Mesothelial cell of epicardium (in vitro differentiated cells): ENCODE measurements at regions not wholly inside any gene's neighbourhood (a gene's known extent, or its start where the extent isn't known, plus 50 kb on each side); places are given as distances from the start of the nearest gene placed in this dataset.
"Not testable (repeated sequence)": the region's sequence is repeated elsewhere in the genome, so short reads cannot be mapped to it uniquely, and the experiment has no call there.

Experiments used
- DNase-seq, 2 experiments: peaks; one replicate each; pipeline ENCODE4 v3.0.0; 2021; ENCODE audit warnings: low spot score in 2 of 2; ENCODE audit not compliant: unreplicated experiment in 2 of 2
- H3K27ac Mint-ChIP-seq: 2 replicates; pipeline ENCODE4 v1.8.0; 2021; ENCODE audit warnings: mixed read lengths
- H3K27me3 Mint-ChIP-seq: 2 replicates; pipeline ENCODE4 v1.8.0; 2021; ENCODE audit warnings: low read depth, mixed read lengths
- H3K36me3 Mint-ChIP-seq: 2 replicates; pipeline ENCODE4 v1.8.0; 2021; ENCODE audit warnings: mixed read lengths
- H3K4me1 Mint-ChIP-seq: 2 replicates; pipeline ENCODE4 v1.8.0; 2021; ENCODE audit warnings: mixed read lengths
- H3K4me3 Mint-ChIP-seq: 2 replicates; pipeline ENCODE4 v1.8.0; 2021; ENCODE audit warnings: mild to moderate bottlenecking, moderate library complexity, mixed read lengths
- H3K9me3 Mint-ChIP-seq: 2 replicates; pipeline ENCODE4 v1.8.0; 2021; ENCODE audit warnings: mixed read lengths
- CTCF ChIP-seq: fragments of 200-600 bp; sonication (generic); IDR thresholded peaks from one replicate; pipeline ENCODE4 v1.5.0; 2021; ENCODE audit warnings: antibody characterized with exemption; ENCODE audit not compliant: unreplicated experiment

DNA sequence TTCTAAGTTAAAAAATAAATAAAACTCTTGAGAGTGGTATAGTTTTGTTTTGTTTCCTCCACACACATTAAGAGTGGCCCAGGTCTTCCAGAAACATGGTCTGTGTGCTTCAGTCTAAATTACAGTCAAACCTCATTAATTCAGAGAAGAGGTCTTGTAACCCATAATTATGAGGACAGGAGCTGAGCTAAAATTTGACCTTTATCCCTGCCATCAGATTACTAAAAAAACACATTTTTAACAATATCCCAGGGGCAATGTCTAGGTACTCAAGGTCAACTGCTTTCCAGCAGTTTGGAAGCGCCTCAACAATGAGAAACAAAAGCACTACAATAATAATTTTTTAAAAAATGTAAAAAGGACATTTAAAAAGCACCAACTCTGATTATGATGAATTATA, 184.1 kb upstream of the PFKP start:
- Mint-ChIP-seq H3K27ac (no peak overlapping the region), H3K9me3 (no peaks in the 10 kb centered on the region), H3K36me3 (no peaks in the 10 kb centered on the region), H3K4me1 (peaks cover 5% of the 10 kb centered on the region), H3K4me3 (no peak overlapping the region), H3K27me3 (peaks cover 76% of the 10 kb centered on the region)
- DNase-seq, result no peak
- no peak for TF ChIP-seq CTCF

- no peak overlapping the region for H3K4me3 Mint-ChIP-seq
- no peaks in the 10 kb centered on the region for H3K36me3 Mint-ChIP-seq
- no peaks in the 10 kb centered on the region for H3K9me3 Mint-ChIP-seq
- no peak for DNase-seq
- TF ChIP-seq CTCF, result no peak
- peaks cover 76% of the 10 kb centered on the region for H3K27me3 Mint-ChIP-seq
- H3K27ac Mint-ChIP-seq, result no peak overlapping the region
- H3K4me1 Mint-ChIP-seq, result peaks cover 5% of the 10 kb centered on the region
Observed at GRCh38 chr10:2882628-2883027, 184.7 kb upstream of the PFKP start.

GRCh38 chr10:2881720-2882620, 185.4 kb upstream of the PFKP start:
- H3K4me3 Mint-ChIP-seq, result no peak overlapping the region

DNA sequence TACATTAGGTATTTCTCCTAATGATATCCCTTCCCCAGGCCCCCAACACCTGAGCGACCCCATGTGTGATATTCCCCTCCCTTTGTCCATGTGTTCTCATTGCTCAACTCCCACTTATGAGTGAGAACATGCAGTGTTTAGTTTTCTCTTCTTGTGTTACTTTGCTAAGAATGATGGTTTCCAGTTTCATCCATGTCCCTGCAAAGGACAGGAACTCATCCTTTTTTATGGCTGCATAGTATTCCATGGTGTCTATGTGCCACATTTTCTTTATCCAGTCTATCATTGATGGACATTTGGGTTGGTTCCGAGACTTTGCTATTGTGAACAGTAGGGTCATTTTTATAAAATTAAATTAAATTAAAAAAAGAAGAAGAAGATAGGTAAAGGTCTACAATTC, 187.3 kb upstream of the PFKP start:
- not testable (repeated sequence) for H3K27ac Mint-ChIP-seq, DNase-seq, H3K36me3 Mint-ChIP-seq, H3K4me1 Mint-ChIP-seq, H3K9me3 Mint-ChIP-seq, H3K4me3 Mint-ChIP-seq
- peaks cover 54% of the 10 kb centered on the region for H3K27me3 Mint-ChIP-seq

More at GRCh38 chr10:2881720-2882620, 185.4 kb upstream of the PFKP start:
- TF ChIP-seq CTCF, result no peak
- no peak for DNase-seq
- Mint-ChIP-seq H3K27ac (no peak overlapping the region), H3K27me3 (peaks cover 72% of the 10 kb centered on the region), H3K9me3 (no peaks in the 10 kb centered on the region), H3K4me1 (peaks cover 5% of the 10 kb centered on the region), H3K36me3 (no peaks in the 10 kb centered on the region)

DNA sequence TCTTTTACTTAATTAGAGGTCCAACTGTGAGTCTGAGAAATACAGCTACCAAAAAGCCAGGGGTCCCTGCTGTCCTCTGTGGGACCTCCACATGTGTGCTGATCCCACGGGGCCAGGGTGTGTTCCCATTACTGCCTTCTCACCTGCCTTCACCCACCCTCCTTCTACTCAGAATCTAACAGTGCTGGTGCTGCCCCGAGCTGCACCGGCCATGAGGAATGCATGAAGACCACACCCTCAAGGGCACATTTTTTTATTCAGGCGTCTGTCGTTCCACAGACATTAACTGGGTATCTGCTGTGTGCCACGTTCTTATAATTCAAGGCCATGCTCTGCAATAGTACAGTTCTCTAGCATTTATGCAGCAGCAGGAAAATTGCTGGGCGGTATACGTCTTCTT, 188.5 kb upstream of the PFKP start:
- Mint-ChIP-seq H3K27me3 (peaks cover 51% of the 10 kb centered on the region), H3K4me1 (peaks cover 5% of the 10 kb centered on the region), H3K27ac (no peak overlapping the region), H3K36me3 (no peaks in the 10 kb centered on the region), H3K4me3 (no peak overlapping the region), H3K9me3 (no peaks in the 10 kb centered on the region)
- TF ChIP-seq CTCF, result no peak
- no peak for DNase-seq

GRCh38 chr10:2876032-2876431, 191.3 kb upstream of the PFKP start:
- Mint-ChIP-seq H3K36me3 (no peaks in the 10 kb centered on the region), H3K27ac (no peak overlapping the region), H3K9me3 (no peaks in the 10 kb centered on the region), H3K4me1 (no peaks in the 10 kb centered on the region), H3K27me3 (peaks cover 52% of the 10 kb centered on the region), H3K4me3 (no peak overlapping the region)
- TF ChIP-seq CTCF, result no peak
- DNase-seq, result no peak
